K562 (cell line): ENCODE measurements at regions not wholly inside any gene's neighbourhood (a gene's known extent, or its start where the extent isn't known, plus 50 kb on each side); places are given as distances from the start of the nearest gene placed in this dataset.

Experiments used
- ATAC-seq: fragments of 200-7000 bp; cut with Tn5 transposase; 3 replicates; pipeline ENCODE4 v1.9.1; 2020; ENCODE audit warnings: moderate library complexity
- BruUV-seq: library from RNA; stranded (reverse); fragments of 400-500 nt; replicated peaks from 2 replicates; lab custom pipeline; 2021; lab: Mats Ljungman, UMichigan
- CTCF ChIA-PET: fragments of 300-600 bp; formaldehyde crosslinking; extraction: SDS; loops from one replicate; lab custom pipeline; 2021; ENCODE audit warnings: low intra/inter-chr PET ratio; lab: Yijun Ruan, JAX
- POLR2A ChIA-PET: fragments of 300-600, 350-650 bp; sonication (Branson Sonifier 250); formaldehyde crosslinking; extraction: SDS; loops from one replicate; lab custom pipeline; 2021; ENCODE audit warnings: antibody characterized with exemption, inconsistent platforms; lab: Yijun Ruan, JAX
- DNase-seq, 4 experiments: peaks; one replicate each; pipeline versions ENCODE4 v3.0.0 to v3.0.0-alpha.2; 2011 to 2018; ENCODE audit warnings: low spot score in 3 of 4, mixed read lengths in 3 of 4; ENCODE audit errors: extremely low read depth in 1 of 4
- FAIRE-seq: peaks from 2 replicates; lab custom pipeline; 2011; peaks lifted over from hg19 to GRCh38; lab: Jason Lieb, UNC
- H2AFZ ChIP-seq: 2 replicates; pipeline ENCODE4 v1.6.0; 2011; ENCODE audit warnings: low read depth, low read length, control low read depth, inconsistent platforms
- H3K27ac ChIP-seq: fragments of 200-600 bp; 3 replicates; pipeline ENCODE4 v1.8.0; 2011; ENCODE audit warnings: low read depth, mild to moderate bottlenecking, control low read depth, inconsistent platforms, low read length, moderate library complexity, mixed read lengths; ENCODE audit errors: extremely low read depth
- H3K27me3 ChIP-seq, 2 experiments: fragments of 300-600 bp in 1 of 2; 2 replicates in 1 of 2; 3 replicates in 1 of 2; pipeline versions ENCODE4 v1.6.0 to v1.8.0; 2011; ENCODE audit warnings: inconsistent platforms in 2 of 2, low read length in 2 of 2, mild to moderate bottlenecking in 1 of 2, mixed read lengths in 1 of 2, moderate library complexity in 1 of 2; ENCODE audit not compliant: control insufficient read depth in 2 of 2, insufficient read depth in 2 of 2
- H3K36me3 ChIP-seq: fragments of 300-600 bp; 3 replicates; pipeline ENCODE4 v1.8.0; 2011; ENCODE audit warnings: mild to moderate bottlenecking, low read length, inconsistent platforms; ENCODE audit not compliant: control insufficient read depth, insufficient read depth
- H3K4me1 ChIP-seq, 2 experiments: fragments of 200-600 bp in 1 of 2; replicated peaks in 1 of 2; 2 replicates in 1 of 2; 3 replicates in 1 of 2; pipeline versions ENCODE4 v1.5.1 to v1.8.0; 2011; ENCODE audit warnings: inconsistent platforms in 2 of 2, low read length in 2 of 2, mild to moderate bottlenecking in 1 of 2, mixed read lengths in 1 of 2, moderate library complexity in 1 of 2; ENCODE audit not compliant: control insufficient read depth in 2 of 2, insufficient read depth in 2 of 2
- H3K4me2 ChIP-seq: 2 replicates; pipeline ENCODE4 v1.6.1; 2011; ENCODE audit warnings: low read length, control low read depth, inconsistent platforms, mixed read lengths; ENCODE audit not compliant: insufficient read depth
- H3K4me3 ChIP-seq: fragments of 200-600 bp; sonication (generic), shearing (Covaris generic); 2 replicates; pipeline ENCODE4 v1.5.1; 2016; ENCODE audit warnings: control low read depth, inconsistent platforms
- H3K79me2 ChIP-seq: fragments of 200-600 bp; 3 replicates; pipeline ENCODE4 v1.8.0; 2011; ENCODE audit warnings: low read length, inconsistent platforms; ENCODE audit not compliant: control insufficient read depth, insufficient read depth
- H3K9ac ChIP-seq, 2 experiments: 2 replicates each; pipeline versions ENCODE4 v1.6.0 to v1.6.1; 2011; ENCODE audit warnings: low read depth in 2 of 2, low read length in 2 of 2, control low read depth in 1 of 2, inconsistent platforms in 1 of 2, mild to moderate bottlenecking in 1 of 2, mixed read lengths in 1 of 2; ENCODE audit not compliant: insufficient read depth in 1 of 2
- H3K9me1 ChIP-seq: one replicate; pipeline ENCODE4 v1.6.0; 2011; ENCODE audit warnings: inconsistent platforms, mild to moderate bottlenecking, low read length, moderate library complexity; ENCODE audit not compliant: control insufficient read depth, insufficient read depth
- H3K9me3 ChIP-seq: replicated peaks from 2 replicates; pipeline ENCODE4 v1.5.1; 2011; ENCODE audit warnings: low read depth, low read length, inconsistent platforms; ENCODE audit not compliant: control insufficient read depth, insufficient read depth
- H4K20me1 ChIP-seq: replicated peaks from 2 replicates; pipeline ENCODE4 v1.6.1; 2011; ENCODE audit warnings: low read length, inconsistent platforms, mixed read lengths; ENCODE audit not compliant: control insufficient read depth, insufficient read depth
- DNMT1 ChIP-seq: fragments of 450-650 bp; IDR thresholded peaks from 2 replicates; pipeline ENCODE4 v1.6.1; 2016; ENCODE audit warnings: antibody characterized with exemption, mild to moderate bottlenecking
- IRF2 ChIP-seq: sonication (generic); formaldehyde crosslinking; IDR thresholded peaks from 2 replicates; pipeline ENCODE4 v1.8.1; 2022; ENCODE audit warnings: mild to moderate bottlenecking, missing genetic modification reagents
- U2AF1 ChIP-seq: fragments of 200-400 bp; formaldehyde crosslinking; optimal IDR thresholded peaks from 2 replicates; pipeline ENCODE3; 2017; ENCODE audit warnings: mild to moderate bottlenecking, low read depth, low read length, moderate library complexity
- WGBS: fragments of 100-300 bp; shearing (Covaris generic); methylation state at CpG from one replicate; pipeline ENCODE4 v1.1.6; 2016; ENCODE audit warnings: low coverage, mixed read lengths; ENCODE audit not compliant: insufficient coverage; ENCODE audit errors: missing lambda C conversion rate; 5-methylcytosine and 5-hydroxymethylcytosine counted together
- in situ Hi-C: fragments of 300-500 bp; cut with MboI; formaldehyde crosslinking; loops from 4 replicates; pipeline ENCODE4 v1.15.0; 2018; ENCODE audit warnings: inconsistent platforms, mixed read lengths
- intact Hi-C: fragments of 100-400 bp; cut with micrococcal nuclease; formaldehyde crosslinking; loops from 2 replicates; pipeline ENCODE4 v1.14.2; 2022
- TF ChIP-seq, protein P1 (sequence below): IDR thresholded peaks from 2 replicates; pipeline ENCODE4 v1.6.1; 2012; ENCODE audit warnings: low read depth, low read length, improper control_type of control experiment, borderline replicate concordance
- TF ChIP-seq, protein P2 (sequence below), 2 experiments: fragments of 150-350 bp in 1 of 2; IDR thresholded peaks; 2 replicates each; pipeline ENCODE4 v1.6.1; 2012 to 2016; ENCODE audit warnings: low read depth in 2 of 2, low read length in 2 of 2, mild to moderate bottlenecking in 1 of 2, moderate library complexity in 1 of 2

DNA sequence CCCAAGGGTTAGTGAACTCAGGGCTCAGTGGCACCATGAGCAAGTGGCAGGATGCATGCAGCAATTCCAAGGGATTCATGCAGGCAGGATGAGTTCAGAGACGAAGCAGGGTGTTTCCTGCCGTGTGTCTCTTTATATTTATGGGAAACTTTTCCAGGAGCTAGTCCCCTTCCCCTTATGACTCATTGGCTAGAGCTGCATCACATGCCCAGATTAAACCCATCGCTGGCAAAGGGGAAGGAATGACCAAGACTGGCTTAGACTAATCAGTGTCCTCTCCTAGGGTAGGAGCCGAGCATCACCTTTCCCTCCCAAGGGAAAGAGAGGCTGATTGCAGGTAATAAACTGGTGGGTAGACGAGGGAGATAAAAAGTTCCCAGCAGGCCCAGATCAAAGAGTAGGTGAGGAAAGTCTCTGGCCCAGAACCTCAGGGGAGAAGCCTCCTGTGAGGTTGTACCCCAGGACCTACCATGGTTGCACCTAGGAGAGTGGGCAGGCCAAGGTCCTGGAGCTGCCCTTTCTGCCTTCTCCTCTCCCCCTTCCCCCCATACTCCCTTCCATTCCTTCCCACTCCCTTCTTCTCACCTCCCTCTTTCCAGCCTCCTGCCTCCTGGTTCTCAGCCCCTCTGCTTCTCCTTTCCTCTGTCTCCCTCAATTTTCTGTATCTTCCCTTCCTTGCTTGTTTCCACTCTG, 67.8 kb upstream of the ITGA11 start:
- BruUV-seq, result no TSS peak
- TF ChIP-seq, protein P1, sequence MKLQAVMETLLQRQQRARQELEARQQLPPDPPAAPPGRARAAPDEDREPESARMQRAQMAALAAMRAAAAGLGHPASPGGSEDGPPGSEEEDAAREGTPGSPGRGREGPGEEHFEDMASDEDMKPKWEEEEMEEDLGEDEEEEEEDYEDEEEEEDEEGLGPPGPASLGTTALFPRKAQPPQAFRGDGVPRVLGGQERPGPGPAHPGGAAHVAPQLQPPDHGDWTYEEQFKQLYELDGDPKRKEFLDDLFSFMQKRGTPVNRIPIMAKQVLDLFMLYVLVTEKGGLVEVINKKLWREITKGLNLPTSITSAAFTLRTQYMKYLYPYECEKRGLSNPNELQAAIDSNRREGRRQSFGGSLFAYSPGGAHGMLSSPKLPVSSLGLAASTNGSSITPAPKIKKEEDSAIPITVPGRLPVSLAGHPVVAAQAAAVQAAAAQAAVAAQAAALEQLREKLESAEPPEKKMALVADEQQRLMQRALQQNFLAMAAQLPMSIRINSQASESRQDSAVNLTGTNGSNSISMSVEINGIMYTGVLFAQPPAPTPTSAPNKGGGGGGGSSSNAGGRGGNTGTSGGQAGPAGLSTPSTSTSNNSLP, result no peak
- TF ChIP-seq IRF2 (CRISPR knock-in tag) (no peak), U2AF1 (no peak), DNMT1 (no peak)
- TF ChIP-seq, protein P2, sequence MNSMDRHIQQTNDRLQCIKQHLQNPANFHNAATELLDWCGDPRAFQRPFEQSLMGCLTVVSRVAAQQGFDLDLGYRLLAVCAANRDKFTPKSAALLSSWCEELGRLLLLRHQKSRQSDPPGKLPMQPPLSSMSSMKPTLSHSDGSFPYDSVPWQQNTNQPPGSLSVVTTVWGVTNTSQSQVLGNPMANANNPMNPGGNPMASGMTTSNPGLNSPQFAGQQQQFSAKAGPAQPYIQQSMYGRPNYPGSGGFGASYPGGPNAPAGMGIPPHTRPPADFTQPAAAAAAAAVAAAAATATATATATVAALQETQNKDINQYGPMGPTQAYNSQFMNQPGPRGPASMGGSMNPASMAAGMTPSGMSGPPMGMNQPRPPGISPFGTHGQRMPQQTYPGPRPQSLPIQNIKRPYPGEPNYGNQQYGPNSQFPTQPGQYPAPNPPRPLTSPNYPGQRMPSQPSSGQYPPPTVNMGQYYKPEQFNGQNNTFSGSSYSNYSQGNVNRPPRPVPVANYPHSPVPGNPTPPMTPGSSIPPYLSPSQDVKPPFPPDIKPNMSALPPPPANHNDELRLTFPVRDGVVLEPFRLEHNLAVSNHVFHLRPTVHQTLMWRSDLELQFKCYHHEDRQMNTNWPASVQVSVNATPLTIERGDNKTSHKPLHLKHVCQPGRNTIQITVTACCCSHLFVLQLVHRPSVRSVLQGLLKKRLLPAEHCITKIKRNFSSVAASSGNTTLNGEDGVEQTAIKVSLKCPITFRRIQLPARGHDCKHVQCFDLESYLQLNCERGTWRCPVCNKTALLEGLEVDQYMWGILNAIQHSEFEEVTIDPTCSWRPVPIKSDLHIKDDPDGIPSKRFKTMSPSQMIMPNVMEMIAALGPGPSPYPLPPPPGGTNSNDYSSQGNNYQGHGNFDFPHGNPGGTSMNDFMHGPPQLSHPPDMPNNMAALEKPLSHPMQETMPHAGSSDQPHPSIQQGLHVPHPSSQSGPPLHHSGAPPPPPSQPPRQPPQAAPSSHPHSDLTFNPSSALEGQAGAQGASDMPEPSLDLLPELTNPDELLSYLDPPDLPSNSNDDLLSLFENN (IDR thresholded peaks at IDR 0.05; ENCODE audit: low read depth in 2 of 2, low read length in 2 of 2), result no peak
- TF ChIP-seq, all 486 proteins: peak for 0
- Histone ChIP-seq H3K4me2 (no peak overlapping the region), H3K36me3 (no peaks in the 10 kb centered on the region), H3K9me1 (no peaks in the 10 kb centered on the region), H3K27me3 (peaks cover 14 to 39% of the 10 kb centered on the region in 2 experiments; a peak in 4 of 5 replicates), H3K9ac (no peak overlapping the region), H3K9me3 (no peaks in the 10 kb centered on the region), H3K4me3 (no peak overlapping the region), H3K4me1 (no peaks in the 10 kb centered on the region; a peak in 1 of 5 replicates), H3K79me2 (no peaks in the 10 kb centered on the region), H3K27ac (no peak overlapping the region), H2AFZ (no peak overlapping the region), H4K20me1 (no peaks in the 10 kb centered on the region)
- ChIA-PET POLR2A (no interaction called here), CTCF (no interaction called here)
- in situ Hi-C loops, result no loop called here
- ATAC-seq (no peak), DNase-seq (no peak), FAIRE-seq (no peak)
- WGBS, result 0% methylated on average over 5 of the region's 5 CpGs
- intact Hi-C loops, result no loop called here
